IPS-15b (cell line): ENCODE measurements at regions not wholly inside any gene's neighbourhood (a gene's known extent, or its start where the extent isn't known, plus 50 kb on each side); places are given as distances from the start of the nearest gene placed in this dataset.
"Not testable (repeated sequence)": the region's sequence is repeated elsewhere in the genome, so short reads cannot be mapped to it uniquely, and the experiment has no call there.

Source experiments
- H3K27me3 ChIP-seq: one replicate; pipeline ENCODE4 v1.6.1; 2013; ENCODE audit warnings: low read length; ENCODE audit not compliant: control insufficient read depth, insufficient read depth
- H3K36me3 ChIP-seq: one replicate; pipeline ENCODE4 v1.6.1; 2013; ENCODE audit warnings: low read length; ENCODE audit not compliant: control insufficient read depth, insufficient read depth
- H3K4me1 ChIP-seq: one replicate; pipeline ENCODE4 v1.6.1; 2013; ENCODE audit warnings: mild to moderate bottlenecking, low read length; ENCODE audit not compliant: control insufficient read depth, insufficient read depth
- H3K4me3 ChIP-seq: one replicate; pipeline ENCODE4 v1.5.1; 2013; ENCODE audit warnings: low read depth, low read length
- H3K9ac ChIP-seq: one replicate; pipeline ENCODE4 v1.6.1; 2013; ENCODE audit warnings: low read depth, mild to moderate bottlenecking, low read length
- H3K9me3 ChIP-seq: one replicate; pipeline ENCODE4 v1.6.1; 2013; ENCODE audit warnings: mild to moderate bottlenecking, low read length; ENCODE audit not compliant: control insufficient read depth, insufficient read depth

DNA sequence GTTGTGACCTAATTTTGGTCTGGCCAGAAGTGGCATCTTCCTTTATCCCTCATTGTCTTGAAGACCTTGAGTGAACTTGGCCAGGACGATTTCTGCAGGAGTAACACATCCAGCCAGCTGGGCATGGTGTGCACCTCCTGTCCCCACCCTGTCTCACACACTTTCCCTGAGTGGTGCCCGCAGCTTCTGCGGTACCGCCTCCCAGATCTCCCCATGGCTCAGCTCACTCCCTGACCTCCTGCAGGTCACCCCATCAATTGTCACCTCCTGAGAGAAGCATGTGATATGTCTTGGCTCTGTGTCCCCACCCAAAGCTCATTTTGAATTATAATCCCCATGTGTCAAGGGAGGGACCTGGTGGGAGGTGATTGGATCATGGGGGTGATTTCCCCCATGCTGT is 50.2 kb upstream of the TP53I11 start:
- Histone ChIP-seq H3K4me1 (no peaks in the 10 kb centered on the region), H3K9me3 (no peaks in the 10 kb centered on the region)

GRCh38 chr11:45001466-45002165 is 50.9 kb upstream of the TP53I11 start:
- Histone ChIP-seq H3K9ac (no peak overlapping the region), H3K4me3 (no peak overlapping the region), H3K4me1 (no peaks in the 10 kb centered on the region), H3K27me3 (no peaks in the 10 kb centered on the region), H3K36me3 (no peaks in the 10 kb centered on the region), H3K9me3 (no peaks in the 10 kb centered on the region)

More for the DNA sequence above, 50.2 kb upstream of the TP53I11 start:
- Histone ChIP-seq H3K4me3 (no peak overlapping the region), H3K36me3 (no peaks in the 10 kb centered on the region), H3K27me3 (no peaks in the 10 kb centered on the region), H3K9ac (no peak overlapping the region)

GRCh38 chr11:45005106-45005505 is 54.4 kb upstream of the TP53I11 start:
- Histone ChIP-seq H3K4me3 (no peak overlapping the region), H3K4me1 (no peaks in the 10 kb centered on the region), H3K9ac (no peak overlapping the region), H3K9me3 (no peaks in the 10 kb centered on the region), H3K27me3 (no peaks in the 10 kb centered on the region), H3K36me3 (no peaks in the 10 kb centered on the region)

- Histone ChIP-seq H3K4me3 (no peak overlapping the region), H3K27me3 (no peaks in the 10 kb centered on the region), H3K4me1 (no peaks in the 10 kb centered on the region), H3K36me3 (no peaks in the 10 kb centered on the region), H3K9ac (no peak overlapping the region), H3K9me3 (no peaks in the 10 kb centered on the region)
Measured at GRCh38 chr11:45007011-45007410, 56.3 kb upstream of the TP53I11 start.

- not testable (repeated sequence) for H3K4me1 ChIP-seq, H3K9ac ChIP-seq, H3K36me3 ChIP-seq, H3K9me3 ChIP-seq, H3K4me3 ChIP-seq, H3K27me3 ChIP-seq
Measured at GRCh38 chr11:45015983-45016382, 65.3 kb upstream of the TP53I11 start.

DNA sequence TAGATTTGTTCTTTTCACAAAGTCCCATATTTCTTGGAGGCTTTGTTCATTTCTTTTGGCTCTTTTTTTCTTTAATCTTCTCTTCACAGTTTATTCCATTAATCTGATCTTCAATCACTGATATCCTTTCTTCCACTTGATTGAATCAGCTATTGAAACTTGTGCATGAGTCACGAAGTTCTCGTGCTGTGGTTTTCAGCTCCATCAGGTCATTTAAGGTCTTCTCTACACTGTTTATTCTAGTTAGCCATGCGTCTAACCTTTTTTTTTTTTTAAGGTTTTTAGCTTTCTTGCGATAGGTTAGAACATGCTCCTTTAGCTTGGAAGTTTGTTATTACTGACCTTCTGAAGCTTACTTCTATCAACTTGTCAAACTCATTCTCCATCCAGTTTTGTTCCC is 65.8 kb upstream of the TP53I11 start:
- H3K4me1 ChIP-seq, H3K9ac ChIP-seq: not testable (repeated sequence)

GRCh38 chr11:45017329-45017728 is 66.6 kb upstream of the TP53I11 start:
- Histone ChIP-seq H3K27me3 (no peaks in the 10 kb centered on the region), H3K9me3 (no peaks in the 10 kb centered on the region), H3K4me3 (no peak overlapping the region), H3K4me1 (peaks cover 12% of the 10 kb centered on the region), H3K36me3 (no peaks in the 10 kb centered on the region), H3K9ac (no peak overlapping the region)

More for the DNA sequence above, 65.8 kb upstream of the TP53I11 start:
- H3K27me3 ChIP-seq, H3K9me3 ChIP-seq, H3K36me3 ChIP-seq, H3K4me3 ChIP-seq: not testable (repeated sequence)

- Histone ChIP-seq H3K36me3 (no peaks in the 10 kb centered on the region), H3K4me3 (no peak overlapping the region), H3K9me3 (no peaks in the 10 kb centered on the region), H3K9ac (no peak overlapping the region), H3K4me1 (peaks cover 12% of the 10 kb centered on the region), H3K27me3 (no peaks in the 10 kb centered on the region)
Measured at GRCh38 chr11:45021001-45021400, 70.3 kb upstream of the TP53I11 start.

DNA sequence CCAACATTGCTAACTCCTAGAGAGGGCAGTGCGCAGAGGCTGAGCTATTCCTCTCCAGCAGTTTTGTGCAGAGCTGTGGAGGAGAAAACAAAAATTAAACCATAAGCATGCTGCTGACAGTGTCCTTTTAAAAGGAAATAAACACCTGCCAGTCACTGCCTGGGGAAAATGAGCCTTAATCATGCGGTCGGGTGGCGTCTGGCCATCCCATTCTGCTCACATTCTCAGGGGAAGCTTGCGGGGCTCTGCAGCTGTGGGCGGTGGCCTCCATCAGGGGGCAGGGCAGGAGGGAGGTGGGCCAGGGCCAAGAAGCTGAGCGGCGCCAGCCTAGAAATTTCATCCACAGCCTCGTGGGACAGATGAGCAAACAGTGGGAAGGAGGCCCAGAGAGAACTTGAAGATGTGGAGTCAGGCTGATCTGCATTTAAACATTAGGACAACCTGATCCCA is 71.0 kb upstream of the TP53I11 start:
- no peak overlapping the region for H3K4me3 ChIP-seq
- no peaks in the 10 kb centered on the region for H3K36me3 ChIP-seq
- no peaks in the 10 kb centered on the region for H3K27me3 ChIP-seq
- H3K9me3 ChIP-seq: no peaks in the 10 kb centered on the region
- peaks cover 12% of the 10 kb centered on the region for H3K4me1 ChIP-seq
- peak overlapping the region; percentile 32 for H3K9ac ChIP-seq

GRCh38 chr11:45022294-45023064 is 71.8 kb upstream of the TP53I11 start:
- Histone ChIP-seq H3K9ac (no peak overlapping the region), H3K36me3 (no peaks in the 10 kb centered on the region), H3K4me1 (peaks cover 10% of the 10 kb centered on the region)

DNA sequence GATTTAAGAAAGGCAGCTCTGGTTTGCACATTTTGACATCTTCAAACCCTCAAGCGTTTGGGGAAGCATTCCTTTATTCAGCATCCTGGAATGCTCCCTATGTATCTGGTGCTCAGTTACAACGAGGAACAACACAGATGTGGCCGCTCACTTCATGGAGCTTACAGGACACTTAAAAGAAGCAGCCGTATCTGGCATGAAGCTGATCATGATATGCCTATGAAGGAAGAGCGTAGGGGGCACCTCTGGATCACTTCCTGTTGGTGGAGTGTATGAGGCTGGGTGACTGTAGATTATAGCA is 72.3 kb upstream of the TP53I11 start:
- H3K9me3 ChIP-seq: no peaks in the 10 kb centered on the region
- H3K9ac ChIP-seq: no peak overlapping the region
- H3K27me3 ChIP-seq: no peaks in the 10 kb centered on the region
- peaks cover 10% of the 10 kb centered on the region for H3K4me1 ChIP-seq
- H3K4me3 ChIP-seq: no peak overlapping the region
- no peaks in the 10 kb centered on the region for H3K36me3 ChIP-seq

More at GRCh38 chr11:45022294-45023064, 71.8 kb upstream of the TP53I11 start:
- H3K4me3 ChIP-seq: no peak overlapping the region
- no peaks in the 10 kb centered on the region for H3K27me3 ChIP-seq
- no peaks in the 10 kb centered on the region for H3K9me3 ChIP-seq

DNA sequence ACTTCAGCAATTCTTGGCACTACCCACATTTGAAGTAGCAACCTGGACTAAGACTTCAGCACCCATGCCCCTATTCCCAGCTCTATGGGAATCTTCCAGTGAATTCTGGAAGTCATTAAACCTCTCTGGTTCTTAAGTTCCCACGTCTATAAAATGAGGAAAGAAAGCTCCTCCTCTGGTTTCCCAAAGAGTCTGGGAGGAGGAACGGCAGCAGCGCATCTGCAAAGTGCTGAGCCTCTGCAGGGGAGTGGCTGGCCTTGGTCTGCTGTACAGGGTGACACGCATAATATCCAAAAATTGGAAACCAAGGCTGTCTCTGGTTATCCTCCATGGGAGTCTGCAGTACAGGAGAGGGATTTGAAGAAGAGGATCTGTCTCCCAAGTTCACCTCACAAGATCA is 73.6 kb upstream of the TP53I11 start:
- H3K27me3 ChIP-seq: no peaks in the 10 kb centered on the region
- no peaks in the 10 kb centered on the region for H3K9me3 ChIP-seq
- no peak overlapping the region for H3K4me3 ChIP-seq
- no peaks in the 10 kb centered on the region for H3K36me3 ChIP-seq
- no peak overlapping the region for H3K9ac ChIP-seq
- H3K4me1 ChIP-seq: peaks cover 10% of the 10 kb centered on the region
